ENCODE measurements at regions not wholly inside any gene's neighbourhood (a gene's known extent, or its start where the extent isn't known, plus 50 kb on each side); places are given as distances from the start of the nearest gene placed in this dataset.

GRCh38 chr5:2194236-2194555 lies 311.5 kb upstream of the IRX4 start:
- TF ChIP-seq CTCF (IDR thresholded peaks at IDR 0.05; ENCODE audit: low read length) (no peak), EZH2 (IDR thresholded peaks at IDR 0.05; ENCODE audit: borderline replicate concordance, low read length) (no peak)

All from OCI-LY1 (cell line).